Lung (tissue), 11 donors: ENCODE measurements at regions not wholly inside any gene's neighbourhood (a gene's known extent, or its start where the extent isn't known, plus 50 kb on each side); places are given as distances from the start of the nearest gene placed in this dataset.

Experiments used
- ATAC-seq: fragments of 200-7000 bp; cut with Tn5 transposase; one replicate; pipeline ENCODE4 v1.9.1; 2020; ENCODE audit warnings: moderate number of reproducible peaks; ENCODE audit not compliant: insufficient read depth, low FRiP score
- DNase-seq, 3 donors: peaks; one replicate each; pipeline ENCODE4 v3.0.0-alpha.2; 2013 to 2017
- H3K27ac ChIP-seq, 2 donors: one replicate each; pipeline ENCODE4 v1.5.1; 2013; ENCODE audit warnings: mild to moderate bottlenecking in 2 of 2, moderate library complexity in 2 of 2, control low read depth in 1 of 2, inconsistent platforms in 1 of 2, low read depth in 1 of 2, low read length in 1 of 2
- H3K27me3 ChIP-seq, 3 donors: one replicate each; pipeline ENCODE4 v1.5.1; 2013; ENCODE audit warnings: low read length in 2 of 3; ENCODE audit not compliant: control insufficient read depth in 3 of 3, insufficient read depth in 3 of 3
- H3K36me3 ChIP-seq, 4 donors: one replicate each; pipeline ENCODE4 v1.5.1; 2013; ENCODE audit warnings: low read length in 4 of 4, mild to moderate bottlenecking in 1 of 4, moderate library complexity in 1 of 4; ENCODE audit not compliant: control insufficient read depth in 4 of 4, insufficient read depth in 4 of 4
- H3K4me1 ChIP-seq, 5 donors: one replicate each; pipeline ENCODE4 v1.5.1; 2013; ENCODE audit warnings: low read length in 5 of 5, mild to moderate bottlenecking in 2 of 5, moderate library complexity in 1 of 5; ENCODE audit not compliant: control insufficient read depth in 5 of 5, insufficient read depth in 5 of 5
- H3K4me3 ChIP-seq: one replicate; pipeline ENCODE4 v1.5.1; 2013; ENCODE audit warnings: mild to moderate bottlenecking, control low read depth, moderate library complexity
- H3K9ac ChIP-seq, 2 donors: one replicate each; pipeline ENCODE4 v1.5.1; 2013; ENCODE audit warnings: low read length in 2 of 2, control low read depth in 1 of 2; ENCODE audit not compliant: insufficient read depth in 1 of 2
- H3K9me3 ChIP-seq, 4 donors: one replicate each; pipeline ENCODE4 v1.5.1; 2013; ENCODE audit warnings: low read length in 3 of 4, mild to moderate bottlenecking in 1 of 4, moderate library complexity in 1 of 4; ENCODE audit not compliant: control insufficient read depth in 4 of 4, insufficient read depth in 3 of 4
- CTCF ChIP-seq: IDR thresholded peaks from 2 replicates; pipeline ENCODE4 v1.5.1; 2012; ENCODE audit warnings: mild to moderate bottlenecking; ENCODE audit errors: control extremely low read depth, extremely low read depth
- WGBS, 2 donors: extraction: QIAGEN DNeasy Blood & Tissue Kit; methylation state at CpG; one replicate each; pipeline ENCODE4 v1.1.7; 2013; 5-methylcytosine and 5-hydroxymethylcytosine counted together
- donor health status: control.
- donor health status: control.
- donor health status: Bipolar disorder and iron deficiency.
- donor health status: healthy.
- donor health status: DM: yes; HTN: yes; CAD: no.

GRCh38 chr4:28227764-28228163 is 1367.1 kb downstream of the STIM2 start:
- H3K4me1 ChIP-seq, result peaks cover 0 to 8% (median 0%) of the 10 kb centered on the region in 5 donors
- DNase-seq (no peak), ATAC-seq (no peak)
- no peak overlapping the region for H3K4me3 ChIP-seq
- WGBS, 2 donors, result 12 to 14% methylated on average over 1 of the region's 1 CpG
- H3K9ac ChIP-seq, result no peak overlapping the region
- H3K36me3 ChIP-seq, result no peaks in the 10 kb centered on the region
- no peak overlapping the region for H3K27ac ChIP-seq
- no peaks in the 10 kb centered on the region for H3K9me3 ChIP-seq
- no peak for TF ChIP-seq CTCF
- no peaks in the 10 kb centered on the region for H3K27me3 ChIP-seq

- H3K9ac ChIP-seq, result no peak overlapping the region
- peaks cover 0 to 8% (median 0%) of the 10 kb centered on the region in 5 donors for H3K4me1 ChIP-seq
- no peak overlapping the region for H3K27ac ChIP-seq
- DNase-seq, result peak; percentile 41 to 89 (median 89)
- H3K9me3 ChIP-seq, result no peaks in the 10 kb centered on the region
- no peak for ATAC-seq
- H3K4me3 ChIP-seq, result no peak overlapping the region
- H3K27me3 ChIP-seq, result no peaks in the 10 kb centered on the region
- H3K36me3 ChIP-seq, result no peaks in the 10 kb centered on the region
- TF ChIP-seq CTCF, result no peak
- WGBS, 2 donors, result 63 to 77% methylated on average over 1 of the region's 1 CpG
Observed at GRCh38 chr4:28228561-28229491, 1368.2 kb downstream of the STIM2 start.

GRCh38 chr4:28232376-28232775 is 1371.7 kb downstream of the STIM2 start:
- H3K36me3 ChIP-seq, result no peaks in the 10 kb centered on the region

More at GRCh38 chr4:28232376-28232775, 1371.7 kb downstream of the STIM2 start:
- H3K27me3 ChIP-seq, result no peaks in the 10 kb centered on the region
- no peaks in the 10 kb centered on the region for H3K9me3 ChIP-seq
- H3K9ac ChIP-seq, result no peak overlapping the region
- no peak overlapping the region for H3K4me3 ChIP-seq
- no peak for DNase-seq
- TF ChIP-seq CTCF, result no peak
- peaks cover 0 to 8% (median 0%) of the 10 kb centered on the region in 5 donors for H3K4me1 ChIP-seq
- ATAC-seq, result no peak
- no peak overlapping the region for H3K27ac ChIP-seq
- WGBS, 2 donors, result 62 to 71% methylated on average over 2 of the region's 2 CpGs
